Suprapubic skin (tissue), 4 donors: ENCODE measurements at regions not wholly inside any gene's neighbourhood (a gene's known extent, or its start where the extent isn't known, plus 50 kb on each side); places are given as distances from the start of the nearest gene placed in this dataset.

ENCODE experiments used
- DNase-seq, 2 donors: peaks; one replicate each; pipeline ENCODE4 v3.0.0-alpha.2; 2019; ENCODE audit warnings: low spot score in 2 of 2
- H3K27ac ChIP-seq: fragments of 200-600 bp; sonication (generic); one replicate; pipeline ENCODE4 v1.5.1; 2019
- H3K27me3 ChIP-seq: fragments of 200-600 bp; sonication (generic); one replicate; pipeline ENCODE4 v1.5.1; 2019
- H3K36me3 ChIP-seq: fragments of 200-600 bp; sonication (generic); one replicate; pipeline ENCODE4 v1.5.1; 2019
- H3K4me1 ChIP-seq: fragments of 200-600 bp; sonication (generic); one replicate; pipeline ENCODE4 v1.5.1; 2019
- H3K4me3 ChIP-seq: fragments of 200-600 bp; sonication (generic); one replicate; pipeline ENCODE4 v1.5.1; 2019; ENCODE audit warnings: mild to moderate bottlenecking
- H3K9me3 ChIP-seq: fragments of 200-600 bp; sonication (generic); one replicate; pipeline ENCODE4 v1.5.1; 2019
- EP300 ChIP-seq: sonication (generic); formaldehyde crosslinking; IDR thresholded peaks from one replicate; pipeline ENCODE4 v1.6.1; 2017; ENCODE audit warnings: antibody characterized with exemption
- POLR2A ChIP-seq, 2 donors: fragments of 450-650 bp; IDR thresholded peaks; one replicate each; pipeline ENCODE4 v1.6.1; 2017; ENCODE audit warnings: antibody characterized with exemption in 2 of 2, mild to moderate bottlenecking in 2 of 2, moderate library complexity in 2 of 2
- POLR2AphosphoS5 ChIP-seq, 3 donors: sonication (generic); formaldehyde crosslinking; IDR thresholded peaks; one replicate each; pipeline ENCODE4 v1.6.1; 2017; ENCODE audit warnings: antibody characterized with exemption in 3 of 3
- WGBS: methylation state at CpG from one replicate; pipeline ENCODE4 v1.1.5; 2018; 5-methylcytosine and 5-hydroxymethylcytosine counted together
- TF ChIP-seq, protein P1 (sequence below), 2 donors: fragments of 200-600 bp in 1 of 2; fragments of 450-650 bp in 1 of 2; sonication (generic) in 1 of 2; IDR thresholded peaks; one replicate each; pipeline ENCODE4 v1.5.1; 2016 to 2019; ENCODE audit warnings: antibody characterized with exemption in 2 of 2, mild to moderate bottlenecking in 1 of 2, moderate library complexity in 1 of 2

DNA sequence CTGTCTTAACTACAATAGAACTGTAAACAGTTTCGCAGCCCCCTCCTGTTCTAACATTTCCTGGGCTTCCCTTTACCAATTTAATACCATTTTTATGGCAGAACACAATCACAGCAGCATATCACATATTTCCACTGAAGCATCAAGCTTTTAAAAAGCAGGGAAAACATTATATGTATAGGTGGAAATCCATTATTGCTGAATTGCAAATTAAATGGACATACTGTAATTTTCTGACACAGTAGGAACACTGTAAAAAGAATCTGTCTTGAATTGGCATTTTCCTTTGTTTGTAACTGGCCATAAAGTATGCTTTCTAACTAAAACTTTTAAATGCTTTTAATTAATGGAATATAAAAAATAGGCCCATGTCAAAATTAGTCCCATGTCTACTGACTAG is 1385.8 kb downstream of the SI start:
- WGBS: 88% methylated on average over 1 of the region's 1 CpG

DNA sequence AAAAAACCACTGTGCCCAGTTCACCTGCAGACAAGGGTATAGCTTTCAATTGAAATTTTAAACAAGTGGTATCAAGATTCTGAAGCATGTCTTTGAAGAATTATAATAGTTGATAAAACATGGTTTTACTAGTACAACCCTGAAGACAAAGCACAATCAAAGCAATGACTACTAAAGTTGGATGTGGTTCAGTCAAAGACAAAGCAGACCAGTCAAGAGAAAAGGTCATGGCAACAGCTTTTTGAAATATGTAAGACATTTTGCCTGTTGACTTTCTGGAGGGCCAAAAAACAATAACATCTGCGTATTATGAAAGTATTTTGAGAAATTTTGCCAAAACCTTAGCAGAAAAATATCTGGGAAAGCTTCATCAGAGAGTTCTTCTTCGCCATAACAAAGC is 1393.6 kb downstream of the SI start:
- Histone ChIP-seq H3K27me3 (no peaks in the 10 kb centered on the region), H3K9me3 (peaks cover 5% of the 10 kb centered on the region), H3K4me1 (no peaks in the 10 kb centered on the region), H3K36me3 (no peaks in the 10 kb centered on the region), H3K4me3 (no peak overlapping the region), H3K27ac (no peak overlapping the region)
- no peak for DNase-seq
- TF ChIP-seq POLR2A (IDR thresholded peaks at IDR 0.05) (no peak), POLR2AphosphoS5 (IDR thresholded peaks at IDR 0.05) (no peak), EP300 (no peak)
- TF ChIP-seq, protein P1, sequence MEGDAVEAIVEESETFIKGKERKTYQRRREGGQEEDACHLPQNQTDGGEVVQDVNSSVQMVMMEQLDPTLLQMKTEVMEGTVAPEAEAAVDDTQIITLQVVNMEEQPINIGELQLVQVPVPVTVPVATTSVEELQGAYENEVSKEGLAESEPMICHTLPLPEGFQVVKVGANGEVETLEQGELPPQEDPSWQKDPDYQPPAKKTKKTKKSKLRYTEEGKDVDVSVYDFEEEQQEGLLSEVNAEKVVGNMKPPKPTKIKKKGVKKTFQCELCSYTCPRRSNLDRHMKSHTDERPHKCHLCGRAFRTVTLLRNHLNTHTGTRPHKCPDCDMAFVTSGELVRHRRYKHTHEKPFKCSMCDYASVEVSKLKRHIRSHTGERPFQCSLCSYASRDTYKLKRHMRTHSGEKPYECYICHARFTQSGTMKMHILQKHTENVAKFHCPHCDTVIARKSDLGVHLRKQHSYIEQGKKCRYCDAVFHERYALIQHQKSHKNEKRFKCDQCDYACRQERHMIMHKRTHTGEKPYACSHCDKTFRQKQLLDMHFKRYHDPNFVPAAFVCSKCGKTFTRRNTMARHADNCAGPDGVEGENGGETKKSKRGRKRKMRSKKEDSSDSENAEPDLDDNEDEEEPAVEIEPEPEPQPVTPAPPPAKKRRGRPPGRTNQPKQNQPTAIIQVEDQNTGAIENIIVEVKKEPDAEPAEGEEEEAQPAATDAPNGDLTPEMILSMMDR (IDR thresholded peaks at IDR 0.05): no peak
- 44% methylated on average over 2 of the region's 2 CpGs for WGBS

More for the DNA sequence above, 1385.8 kb downstream of the SI start:
- TF ChIP-seq, protein P1 (IDR thresholded peaks at IDR 0.05): no peak
- TF ChIP-seq POLR2A (IDR thresholded peaks at IDR 0.05) (no peak), EP300 (no peak), POLR2AphosphoS5 (IDR thresholded peaks at IDR 0.05) (no peak)
- Histone ChIP-seq H3K27ac (no peak overlapping the region), H3K9me3 (peaks cover 5% of the 10 kb centered on the region), H3K4me1 (no peaks in the 10 kb centered on the region), H3K4me3 (no peak overlapping the region), H3K36me3 (no peaks in the 10 kb centered on the region), H3K27me3 (no peaks in the 10 kb centered on the region)
- DNase-seq: no peak

DNA sequence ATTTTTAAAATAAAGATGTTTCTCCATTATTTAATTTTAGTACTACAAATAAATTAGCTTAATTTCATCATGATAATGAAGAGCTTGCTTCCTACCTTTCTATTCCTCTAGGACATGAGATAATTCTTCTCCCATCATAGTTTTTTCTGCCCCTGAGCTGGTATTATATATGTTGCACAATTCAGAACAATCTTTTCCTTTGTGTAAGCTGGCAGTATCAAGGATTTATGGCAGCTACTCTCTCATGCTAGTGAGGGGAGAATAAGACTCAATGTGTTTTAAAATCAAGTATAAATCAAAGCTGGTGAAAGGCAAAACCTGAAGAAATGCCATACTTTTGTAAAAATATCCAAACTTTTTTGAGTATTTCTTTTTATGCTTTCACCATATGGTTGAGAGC is 1405.3 kb downstream of the SI start:
- Histone ChIP-seq H3K27me3 (no peaks in the 10 kb centered on the region), H3K4me3 (no peak overlapping the region), H3K4me1 (no peaks in the 10 kb centered on the region), H3K9me3 (peaks cover 8% of the 10 kb centered on the region), H3K27ac (no peak overlapping the region), H3K36me3 (no peaks in the 10 kb centered on the region)
- TF ChIP-seq, protein P1 (IDR thresholded peaks at IDR 0.05): no peak
- TF ChIP-seq POLR2A (IDR thresholded peaks at IDR 0.05) (no peak), EP300 (no peak), POLR2AphosphoS5 (IDR thresholded peaks at IDR 0.05) (no peak)
- DNase-seq: no peak

DNA sequence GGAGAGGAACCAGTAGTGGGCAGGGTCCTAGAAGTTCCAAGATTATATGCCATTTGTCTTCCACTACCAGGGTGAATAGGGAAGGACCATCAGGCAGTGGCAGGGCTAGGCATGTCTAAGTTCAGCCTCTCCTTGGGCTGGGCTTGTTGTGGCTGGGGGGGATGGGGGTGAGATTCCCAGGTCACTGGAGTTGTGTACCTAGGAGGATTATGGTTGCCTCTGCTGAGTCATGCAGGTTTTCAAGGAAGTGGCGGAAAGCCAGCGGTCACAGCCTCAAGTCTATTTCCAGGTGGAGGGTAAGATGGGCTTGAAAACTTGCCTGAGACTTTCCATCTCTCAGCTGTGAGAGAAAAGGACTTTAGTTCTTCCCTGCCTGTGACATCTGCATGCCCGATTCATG is 1407.1 kb downstream of the SI start:
- H3K4me1 ChIP-seq: no peaks in the 10 kb centered on the region
- no peak for DNase-seq
- H3K27ac ChIP-seq: no peak overlapping the region
- no peaks in the 10 kb centered on the region for H3K36me3 ChIP-seq
- no peak overlapping the region for H3K4me3 ChIP-seq
- TF ChIP-seq POLR2AphosphoS5 (IDR thresholded peaks at IDR 0.05): no peak
- no peak for TF ChIP-seq EP300
- no peak for TF ChIP-seq POLR2A (IDR thresholded peaks at IDR 0.05)
- TF ChIP-seq, protein P1 (IDR thresholded peaks at IDR 0.05): no peak
- WGBS: 96% methylated on average over 3 of the region's 3 CpGs
- H3K9me3 ChIP-seq: peaks cover 8% of the 10 kb centered on the region
- no peaks in the 10 kb centered on the region for H3K27me3 ChIP-seq

DNA sequence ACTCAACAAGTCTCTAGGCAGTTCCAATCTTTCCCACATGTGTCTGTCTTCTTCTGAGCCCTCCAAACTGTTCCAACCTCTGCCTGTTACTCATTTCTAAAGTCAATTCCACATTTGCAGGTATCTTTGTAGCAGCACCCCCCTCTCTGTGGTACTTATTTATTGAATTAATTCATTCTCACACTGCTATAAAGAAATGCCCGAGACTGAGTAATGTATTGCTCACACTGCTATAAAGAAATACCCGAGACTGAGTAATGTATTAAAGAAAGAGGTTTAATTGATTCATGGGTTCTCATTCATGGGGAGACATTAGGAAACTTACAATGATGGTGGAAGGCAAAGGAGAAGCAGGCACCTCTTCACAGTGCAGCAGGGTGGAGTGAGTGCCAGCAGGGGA is 1413.8 kb downstream of the SI start:
- no peaks in the 10 kb centered on the region for H3K36me3 ChIP-seq
- no peak overlapping the region for H3K4me3 ChIP-seq
- no peaks in the 10 kb centered on the region for H3K9me3 ChIP-seq
- DNase-seq: no peak
- TF ChIP-seq POLR2A (IDR thresholded peaks at IDR 0.05) (no peak), EP300 (no peak), POLR2AphosphoS5 (IDR thresholded peaks at IDR 0.05) (no peak)
- TF ChIP-seq, protein P1 (IDR thresholded peaks at IDR 0.05): no peak
- no peak overlapping the region for H3K27ac ChIP-seq
- H3K27me3 ChIP-seq: no peaks in the 10 kb centered on the region
- 95% methylated on average over 2 of the region's 2 CpGs for WGBS
- H3K4me1 ChIP-seq: no peaks in the 10 kb centered on the region
